RCC 7860 (cell line): ENCODE measurements at regions not wholly inside any gene's neighbourhood (a gene's known extent, or its start where the extent isn't known, plus 50 kb on each side); places are given as distances from the start of the nearest gene placed in this dataset.

Experiments
- DNase-seq: peaks from one replicate; pipeline ENCODE4 v3.0.0-alpha.2; 2015; ENCODE audit warnings: low spot score
- FAIRE-seq: peaks from 2 replicates; lab custom pipeline; 2012; peaks lifted over from hg19 to GRCh38; lab: Jason Lieb, UNC

DNA sequence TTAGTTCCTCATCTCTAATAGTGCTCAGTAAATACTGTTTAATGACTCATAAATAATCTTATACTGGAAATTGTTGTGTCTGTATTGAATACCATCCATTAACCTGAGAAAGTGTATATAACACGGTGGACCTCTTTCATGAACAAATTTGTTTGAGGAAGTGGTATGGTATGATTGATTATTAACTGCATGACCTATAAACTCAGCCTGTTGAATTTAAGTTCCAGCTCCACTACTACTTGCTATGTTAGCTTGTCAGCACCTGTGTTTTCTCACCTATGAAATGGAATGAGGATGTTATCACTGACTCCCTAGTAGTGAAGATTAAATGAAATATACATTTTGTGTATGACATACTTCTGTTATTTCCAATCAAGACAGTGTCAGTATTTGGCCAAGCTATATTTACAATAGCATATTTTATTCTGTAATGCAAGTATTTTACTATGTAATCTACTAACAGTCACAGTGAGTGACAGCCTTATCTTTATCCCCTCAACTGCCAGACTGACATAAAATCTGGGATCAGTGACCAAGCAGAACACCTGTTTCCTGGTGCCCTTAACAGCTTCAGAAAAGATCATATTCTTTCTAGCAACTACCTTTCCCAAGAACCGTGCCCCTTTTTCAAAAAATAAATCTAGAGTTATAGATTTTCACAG lies 77.3 kb upstream of the ITGA1 start:
- FAIRE-seq = no peak
- DNase-seq = no peak

DNA sequence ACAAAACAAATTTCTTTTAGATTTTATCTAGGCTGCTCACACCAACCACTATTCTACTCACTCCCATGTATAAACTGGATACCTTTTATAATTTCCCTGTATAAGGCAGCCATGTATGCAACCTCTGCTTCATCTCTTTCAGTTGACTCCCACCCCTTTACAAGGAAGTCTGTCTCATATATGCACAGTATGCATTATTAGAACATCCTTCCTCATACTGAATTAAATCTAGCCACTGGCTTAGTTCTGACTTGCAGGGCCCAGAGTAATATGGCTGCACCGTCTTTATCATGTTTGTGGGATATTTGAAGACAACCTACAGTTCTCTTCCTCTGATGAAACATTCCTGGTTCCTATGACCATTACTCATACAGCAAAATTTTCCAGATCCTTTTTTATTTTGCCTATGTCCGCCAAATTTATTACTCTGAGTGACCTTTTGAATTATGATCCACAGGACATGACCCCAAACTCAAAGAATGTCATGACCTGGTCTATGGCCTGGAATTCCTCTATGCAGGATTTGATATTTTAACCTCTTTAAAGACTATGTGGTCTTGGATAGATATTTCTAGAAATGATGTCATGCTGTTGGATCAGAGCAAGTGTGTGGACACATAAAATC lies 76.6 kb upstream of the ITGA1 start:
- DNase-seq (no peak), FAIRE-seq (no peak)

DNA sequence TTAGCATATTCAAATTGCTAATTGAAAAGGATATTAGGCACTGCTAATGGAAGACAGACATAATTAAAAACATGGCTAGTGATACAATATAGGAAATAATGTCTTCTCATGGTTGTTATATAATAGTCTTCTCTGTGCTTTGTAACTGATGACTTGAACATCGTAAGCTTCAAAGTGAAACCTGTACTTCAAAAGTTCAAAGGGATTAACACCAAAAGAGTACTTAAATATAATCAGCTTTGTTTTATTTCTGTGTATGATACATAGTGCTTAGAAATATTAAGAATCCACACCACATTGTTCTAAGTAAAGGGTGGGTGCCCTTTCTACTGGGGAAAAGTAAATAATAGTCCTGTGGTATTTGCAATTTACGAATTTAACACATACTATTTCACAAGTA lies 75.4 kb upstream of the ITGA1 start:
- no peak for FAIRE-seq
- DNase-seq = no peak

DNA sequence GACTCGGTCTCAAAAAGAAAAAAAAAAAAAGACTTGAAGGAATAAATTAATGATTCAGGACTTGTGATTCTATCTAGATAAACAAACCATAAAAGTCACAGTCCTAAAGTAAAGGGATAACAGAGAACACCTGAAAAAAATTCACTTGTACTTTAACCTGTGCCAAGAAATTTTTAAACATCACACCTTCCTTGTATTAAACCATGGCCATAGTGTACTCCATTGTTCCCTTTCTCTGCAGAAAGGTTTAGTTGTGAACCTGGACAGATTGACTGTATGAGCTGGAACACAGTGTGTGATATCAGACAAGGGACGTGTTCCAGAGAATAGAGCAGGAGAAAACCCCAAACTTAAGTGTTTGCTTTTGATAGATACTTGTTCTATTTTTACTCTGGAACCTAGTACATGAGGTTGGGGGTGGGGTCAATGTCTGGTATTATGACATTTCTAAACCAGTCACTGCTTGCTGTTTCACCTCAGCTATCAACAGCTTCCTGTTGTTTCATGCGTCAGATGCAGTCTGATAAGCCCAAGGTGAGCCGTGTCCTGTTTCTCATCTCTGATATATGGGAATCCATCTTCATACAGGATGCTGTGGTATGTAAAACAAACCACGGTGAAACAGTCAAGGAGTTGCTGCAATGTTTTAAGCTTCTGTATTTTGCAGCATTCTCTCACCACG lies 62.5 kb upstream of the ITGA1 start:
- FAIRE-seq = no peak

DNA sequence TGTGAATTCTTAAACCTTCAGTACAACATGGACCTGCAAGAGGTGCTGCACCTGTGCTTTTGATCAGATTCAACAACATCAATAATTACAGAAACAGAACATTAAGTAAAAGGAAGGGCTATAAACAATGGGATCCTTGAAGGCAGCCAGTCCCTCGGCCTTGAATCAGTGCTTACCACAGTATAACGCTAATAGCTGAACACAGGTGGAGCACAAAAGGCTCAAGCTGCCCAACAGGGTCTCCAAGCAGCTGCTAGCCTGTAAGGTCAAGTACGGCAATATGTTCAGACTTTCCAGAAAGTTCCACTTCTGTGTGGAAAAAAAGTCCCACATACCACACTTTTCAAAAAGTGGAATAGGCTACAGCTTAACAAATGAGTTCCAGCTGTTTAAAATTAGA lies 61.9 kb upstream of the ITGA1 start:
- FAIRE-seq (no peak), DNase-seq (no peak)

More for the DNA sequence above, 62.5 kb upstream of the ITGA1 start:
- no peak for DNase-seq

DNA sequence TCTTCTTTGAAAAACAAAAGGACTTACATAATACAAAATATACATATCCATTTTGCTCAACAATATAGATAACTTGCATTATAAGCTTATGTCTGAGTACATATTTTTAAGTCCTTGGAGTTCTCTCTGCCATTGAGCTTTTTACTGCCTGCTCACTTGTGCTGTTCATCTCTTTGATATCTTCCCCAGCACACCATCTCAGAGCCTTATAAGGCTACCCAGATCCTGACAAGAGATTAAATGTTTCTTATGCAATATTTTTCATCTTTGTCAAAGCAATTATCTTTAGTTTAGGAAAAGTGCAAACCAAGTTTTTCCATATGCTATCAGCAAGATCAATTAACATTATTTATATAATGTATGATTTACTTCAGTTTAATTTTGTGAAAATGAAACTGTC lies 60.7 kb upstream of the ITGA1 start:
- no peak for FAIRE-seq
- DNase-seq = no peak

DNA sequence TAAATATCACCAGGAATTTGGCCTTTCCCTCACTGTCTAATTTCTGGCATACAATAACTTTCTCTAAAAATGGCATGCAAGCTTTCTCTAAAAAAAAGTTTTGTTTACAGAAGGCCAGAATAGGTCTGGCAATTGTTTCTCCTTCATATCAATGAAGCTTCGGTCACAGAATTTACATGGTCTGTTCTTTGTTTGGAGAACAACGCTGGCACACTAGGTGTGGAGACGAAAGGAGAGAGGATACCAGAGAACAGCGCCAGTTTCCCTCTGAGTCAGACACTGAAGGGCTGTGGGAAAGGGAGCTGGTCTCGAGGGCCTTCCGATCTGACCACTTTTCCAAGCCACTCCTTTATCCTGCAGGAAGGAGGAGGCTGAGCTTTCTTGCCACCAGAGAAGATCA lies 60.1 kb upstream of the ITGA1 start:
- DNase-seq (no peak), FAIRE-seq (no peak)

DNA sequence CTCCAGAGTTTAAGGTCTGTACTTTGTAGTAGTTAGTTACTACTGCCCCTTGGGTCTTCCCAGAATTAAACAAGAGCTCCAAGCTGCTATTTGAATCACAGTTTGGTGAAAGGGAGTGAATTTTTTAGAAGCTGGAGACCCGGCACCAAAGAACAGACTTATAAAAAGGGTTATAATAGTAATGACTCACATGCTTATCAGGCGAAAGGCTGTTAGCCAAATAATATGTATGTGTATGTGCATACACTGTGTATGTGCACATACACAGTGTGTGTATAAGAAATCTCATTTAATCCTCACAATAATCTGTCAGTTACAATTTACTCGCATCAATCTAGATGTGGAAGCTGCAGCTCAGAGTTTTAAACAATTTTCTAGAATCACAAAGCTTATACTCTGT lies 59.5 kb upstream of the ITGA1 start:
- DNase-seq = no peak
- FAIRE-seq = no peak

DNA sequence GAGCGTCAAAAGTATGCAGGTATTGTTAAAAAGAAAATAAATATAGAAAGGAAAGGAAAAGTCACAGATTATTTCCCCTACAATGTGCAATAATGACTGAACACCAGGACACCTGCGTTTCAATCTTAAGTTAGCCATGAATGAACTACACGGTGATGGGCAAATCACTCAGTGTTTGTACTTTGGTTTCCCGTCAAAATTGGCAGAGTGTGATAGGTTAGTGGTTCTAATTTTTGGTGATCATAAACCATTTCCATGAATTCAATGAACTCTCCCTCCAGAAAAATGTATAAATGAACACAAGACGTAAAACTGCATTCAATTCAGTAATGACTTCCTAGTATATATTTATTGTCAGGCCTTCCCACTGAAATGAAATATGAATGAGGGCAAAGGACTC lies 59.0 kb upstream of the ITGA1 start:
- FAIRE-seq = no peak

DNA sequence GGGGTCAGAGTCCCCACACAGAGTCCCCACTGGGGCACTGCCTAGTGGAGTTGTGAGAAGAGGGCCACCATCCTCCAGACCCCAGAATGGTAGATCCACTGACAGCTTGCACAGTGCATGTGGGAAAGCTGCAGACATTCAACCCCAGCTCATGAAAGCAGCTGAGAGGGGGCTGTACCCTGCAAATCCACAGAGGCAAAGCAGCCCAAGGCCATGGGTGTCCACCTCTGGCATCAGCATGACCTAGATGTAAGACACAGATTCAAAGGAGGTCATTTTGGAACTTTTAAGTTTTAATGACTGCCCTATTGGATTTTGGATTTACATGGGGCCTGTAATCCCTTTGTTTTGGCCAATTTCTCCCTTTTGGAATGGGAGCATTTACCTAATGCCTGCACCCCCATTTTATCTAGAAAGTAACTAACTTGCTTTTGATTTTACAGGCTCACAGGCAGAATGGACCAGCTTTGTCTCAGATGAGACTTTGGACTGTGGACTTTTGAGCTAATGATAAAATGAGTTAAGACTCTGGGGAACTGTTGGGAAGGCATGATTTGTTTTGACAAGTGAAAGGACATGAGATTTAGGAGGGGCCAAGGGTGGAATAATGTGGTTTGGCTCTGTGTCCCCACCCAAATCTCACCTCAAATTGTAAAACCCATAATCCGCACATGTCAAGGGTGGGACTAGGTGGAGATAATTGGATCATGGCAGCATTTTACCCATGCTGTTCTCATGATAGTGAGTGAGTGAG lies 56.3 kb upstream of the ITGA1 start:
- DNase-seq (no peak), FAIRE-seq (no peak)

More for the DNA sequence above, 59.0 kb upstream of the ITGA1 start:
- DNase-seq = no peak

DNA sequence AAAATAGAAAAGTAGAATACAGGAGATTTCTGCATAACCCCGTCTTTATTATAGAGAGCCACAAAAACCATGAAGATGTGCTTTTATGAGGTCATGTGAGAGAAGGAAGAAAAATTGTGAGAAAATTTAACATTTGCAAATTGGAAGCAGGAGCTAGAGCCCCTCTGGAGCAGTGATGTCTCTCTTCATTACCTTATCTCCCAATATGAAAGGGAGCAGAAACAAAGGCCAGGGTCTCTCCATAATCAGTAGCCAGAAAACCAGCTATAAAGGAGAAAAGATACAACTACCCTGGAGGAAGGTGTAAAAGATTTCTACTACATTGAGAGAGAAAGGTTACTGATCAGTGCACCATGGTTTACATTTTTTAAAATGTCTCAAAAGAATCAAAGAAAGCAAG lies 53.2 kb upstream of the ITGA1 start:
- no peak for FAIRE-seq
- no peak for DNase-seq

DNA sequence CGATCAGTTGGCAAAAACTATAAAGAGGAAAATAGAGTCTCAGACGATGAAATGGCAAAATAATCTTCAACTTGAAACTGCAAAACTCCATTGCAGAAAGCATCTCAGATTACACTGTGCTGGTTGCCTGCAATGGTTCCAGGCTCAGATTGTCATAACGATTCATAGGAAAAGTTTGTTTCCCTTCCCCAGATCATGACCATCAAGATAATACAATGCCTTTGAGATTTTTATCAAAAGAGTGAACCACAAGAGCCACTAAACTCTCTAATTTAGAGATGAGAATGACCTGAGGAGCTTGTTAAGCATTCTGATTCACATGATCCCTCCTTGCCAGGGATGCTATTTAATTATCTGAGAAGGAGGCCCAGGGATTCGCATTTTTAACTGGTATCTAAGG lies 52.6 kb upstream of the ITGA1 start:
- DNase-seq (no peak), FAIRE-seq (no peak)
